ENCODE measurements at regions not wholly inside any gene's neighbourhood (a gene's known extent, or its start where the extent isn't known, plus 50 kb on each side); places are given as distances from the start of the nearest gene placed in this dataset.

- TF ChIP-seq CTCF (IDR thresholded peaks at IDR 0.05; ENCODE audit: low read length), result no peak
- TF ChIP-seq EZH2 (optimal IDR thresholded peaks at IDR 0.05; ENCODE audit: low read depth, low read length), result no peak
- no peak for TF ChIP-seq EZH2phosphoT487 (IDR thresholded peaks at IDR 0.05; ENCODE audit: low read length)
Observed at GRCh38 chr1:68767941-68768340, 271.1 kb upstream of the DEPDC1 start.

Data from MM.1S (cell line).